Endothelial cell (in vitro differentiated cells): ENCODE measurements at regions not wholly inside any gene's neighbourhood (a gene's known extent, or its start where the extent isn't known, plus 50 kb on each side); places are given as distances from the start of the nearest gene placed in this dataset.

ENCODE experiments used
- DNase-seq: peaks from one replicate; pipeline ENCODE4 v3.0.0; 2021; ENCODE audit warnings: low spot score
- H3K27ac Mint-ChIP-seq: one replicate; pipeline ENCODE4 v1.8.0; 2021; ENCODE audit warnings: mixed read lengths, inconsistent platforms; ENCODE audit not compliant: unreplicated experiment
- H3K27me3 Mint-ChIP-seq: one replicate; pipeline ENCODE4 v1.8.0; 2021; ENCODE audit warnings: mild to moderate bottlenecking, moderate library complexity, mixed read lengths, inconsistent platforms; ENCODE audit not compliant: unreplicated experiment
- H3K36me3 Mint-ChIP-seq: one replicate; pipeline ENCODE4 v1.8.0; 2021; ENCODE audit warnings: mild to moderate bottlenecking, low read depth, mixed read lengths, inconsistent platforms; ENCODE audit not compliant: unreplicated experiment
- H3K4me1 Mint-ChIP-seq: one replicate; pipeline ENCODE4 v1.8.0; 2021; ENCODE audit warnings: mild to moderate bottlenecking, mixed read lengths, inconsistent platforms; ENCODE audit not compliant: unreplicated experiment
- H3K4me3 Mint-ChIP-seq: one replicate; pipeline ENCODE4 v1.8.0; 2021; ENCODE audit warnings: mild to moderate bottlenecking, mixed read lengths, inconsistent platforms; ENCODE audit not compliant: unreplicated experiment
- H3K9me3 Mint-ChIP-seq: one replicate; pipeline ENCODE4 v1.8.0; 2021; ENCODE audit warnings: mixed read lengths, inconsistent platforms; ENCODE audit not compliant: unreplicated experiment
- TF ChIP-seq, protein P1 (sequence below): fragments of 200-600 bp; sonication (generic); IDR thresholded peaks from one replicate; pipeline ENCODE4 v1.5.0; 2021; ENCODE audit warnings: antibody characterized with exemption; ENCODE audit not compliant: unreplicated experiment

DNA sequence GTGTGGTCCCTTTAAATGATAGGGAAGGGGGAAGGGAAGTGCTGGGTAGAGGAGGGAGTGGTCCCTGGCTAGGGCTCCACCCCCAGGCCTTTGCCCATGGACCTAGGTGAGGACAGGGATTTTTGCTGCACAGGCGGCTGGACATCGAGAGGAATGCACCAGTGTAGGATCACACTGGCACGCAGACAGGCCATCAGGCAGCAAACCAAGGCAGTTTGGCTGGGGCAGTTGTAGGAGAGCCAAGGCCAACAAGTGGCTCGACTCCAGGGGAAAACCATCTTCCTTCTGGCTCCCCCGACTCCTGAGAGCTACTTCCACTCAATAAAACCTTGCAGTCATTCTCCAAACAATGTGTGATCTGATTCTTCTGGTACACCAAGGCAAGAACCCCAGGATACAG lies 402.0 kb upstream of the LRRTM1 start:
- Mint-ChIP-seq H3K9me3 (no peaks in the 10 kb centered on the region), H3K4me3 (no peak overlapping the region), H3K36me3 (no peaks in the 10 kb centered on the region), H3K27me3 (no peaks in the 10 kb centered on the region), H3K27ac (no peak overlapping the region), H3K4me1 (peaks cover 8% of the 10 kb centered on the region)
- TF ChIP-seq, protein P1, sequence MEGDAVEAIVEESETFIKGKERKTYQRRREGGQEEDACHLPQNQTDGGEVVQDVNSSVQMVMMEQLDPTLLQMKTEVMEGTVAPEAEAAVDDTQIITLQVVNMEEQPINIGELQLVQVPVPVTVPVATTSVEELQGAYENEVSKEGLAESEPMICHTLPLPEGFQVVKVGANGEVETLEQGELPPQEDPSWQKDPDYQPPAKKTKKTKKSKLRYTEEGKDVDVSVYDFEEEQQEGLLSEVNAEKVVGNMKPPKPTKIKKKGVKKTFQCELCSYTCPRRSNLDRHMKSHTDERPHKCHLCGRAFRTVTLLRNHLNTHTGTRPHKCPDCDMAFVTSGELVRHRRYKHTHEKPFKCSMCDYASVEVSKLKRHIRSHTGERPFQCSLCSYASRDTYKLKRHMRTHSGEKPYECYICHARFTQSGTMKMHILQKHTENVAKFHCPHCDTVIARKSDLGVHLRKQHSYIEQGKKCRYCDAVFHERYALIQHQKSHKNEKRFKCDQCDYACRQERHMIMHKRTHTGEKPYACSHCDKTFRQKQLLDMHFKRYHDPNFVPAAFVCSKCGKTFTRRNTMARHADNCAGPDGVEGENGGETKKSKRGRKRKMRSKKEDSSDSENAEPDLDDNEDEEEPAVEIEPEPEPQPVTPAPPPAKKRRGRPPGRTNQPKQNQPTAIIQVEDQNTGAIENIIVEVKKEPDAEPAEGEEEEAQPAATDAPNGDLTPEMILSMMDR: no peak
- DNase-seq: no peak

DNA sequence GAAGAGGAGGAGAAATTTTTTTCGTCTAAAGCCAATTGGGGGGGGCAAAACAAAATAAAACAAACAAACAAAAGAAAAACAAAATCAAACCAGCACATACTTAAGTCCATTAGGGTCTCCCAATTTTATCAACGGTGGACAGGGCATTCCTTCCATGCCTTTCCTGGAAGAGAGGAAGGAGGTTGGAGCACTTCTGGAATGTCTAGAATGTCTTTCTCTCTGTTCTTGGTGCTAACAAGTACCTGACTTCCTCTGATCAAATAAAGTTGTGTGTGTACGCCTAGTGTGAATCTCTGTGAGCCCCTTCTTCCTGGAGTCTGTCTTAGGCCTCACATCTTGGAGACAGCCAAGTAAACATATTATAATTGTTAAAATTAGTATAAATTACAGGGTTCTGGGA lies 399.0 kb upstream of the LRRTM1 start:
- no peaks in the 10 kb centered on the region for H3K27me3 Mint-ChIP-seq
- H3K27ac Mint-ChIP-seq: no peak overlapping the region
- no peaks in the 10 kb centered on the region for H3K36me3 Mint-ChIP-seq
- no peak for DNase-seq
- TF ChIP-seq, protein P1: no peak
- H3K4me3 Mint-ChIP-seq: no peak overlapping the region
- H3K4me1 Mint-ChIP-seq: peaks cover 8% of the 10 kb centered on the region
- H3K9me3 Mint-ChIP-seq: no peaks in the 10 kb centered on the region

DNA sequence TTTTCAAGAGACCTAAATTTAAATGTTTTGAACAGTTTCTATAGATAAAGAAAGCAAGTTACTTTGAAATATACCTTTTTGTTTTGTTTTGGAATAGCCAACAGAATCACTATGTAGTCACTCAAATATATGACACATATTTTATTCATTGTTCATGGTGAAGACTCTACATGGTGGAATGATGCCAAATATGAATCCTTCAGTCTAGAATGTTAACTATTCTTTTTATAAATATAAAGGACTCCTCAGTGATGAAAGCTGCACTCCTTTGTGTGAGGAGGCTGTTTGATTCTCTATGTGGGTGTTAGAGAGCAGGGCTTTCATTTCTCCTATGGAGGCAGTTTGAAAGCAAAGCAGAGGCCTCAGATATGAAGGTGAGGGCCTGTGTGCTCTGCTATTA lies 396.4 kb upstream of the LRRTM1 start:
- TF ChIP-seq, protein P1: no peak
- H3K36me3 Mint-ChIP-seq: no peaks in the 10 kb centered on the region
- DNase-seq: no peak
- no peaks in the 10 kb centered on the region for H3K27me3 Mint-ChIP-seq
- H3K4me3 Mint-ChIP-seq: no peak overlapping the region
- no peaks in the 10 kb centered on the region for H3K9me3 Mint-ChIP-seq
- peaks cover 8% of the 10 kb centered on the region for H3K4me1 Mint-ChIP-seq
- H3K27ac Mint-ChIP-seq: no peak overlapping the region
